H1 (cell line): ENCODE measurements at regions not wholly inside any gene's neighbourhood (a gene's known extent, or its start where the extent isn't known, plus 50 kb on each side); places are given as distances from the start of the nearest gene placed in this dataset.

Experiments
- CTCF ChIA-PET: fragments of 300-600 bp; sonication (Branson Sonifier 250); formaldehyde crosslinking; loops from one replicate; lab custom pipeline; 2021; ENCODE audit not compliant: partially characterized antibody; lab: Charles Lee
- POLR2A ChIA-PET: fragments of 300-600 bp; sonication (Branson Sonifier 250); formaldehyde crosslinking; loops from one replicate; lab custom pipeline; 2021; ENCODE audit warnings: inconsistent platforms; ENCODE audit not compliant: partially characterized antibody; lab: Charles Lee
- DNase-seq, 2 experiments: peaks; one replicate each; pipeline versions ENCODE4 v3.0.0 to v3.0.0-alpha.2; 2010 to 2022; ENCODE audit warnings: low spot score in 2 of 2, low read depth in 1 of 2, mixed read lengths in 1 of 2
- FAIRE-seq: peaks from 2 replicates; lab custom pipeline; 2011; peaks lifted over from hg19 to GRCh38; lab: Jason Lieb, UNC
- H2AFZ ChIP-seq: 2 replicates; pipeline ENCODE4 v1.8.1; 2012; ENCODE audit warnings: low read length, inconsistent platforms
- H2AK5ac ChIP-seq: 2 replicates; pipeline ENCODE4 v1.6.1; 2013; ENCODE audit warnings: low read depth, low read length
- H2BK120ac ChIP-seq: replicated peaks from 2 replicates; pipeline ENCODE3; 2013; ENCODE audit warnings: low read depth, low read length, inconsistent platforms
- H2BK12ac ChIP-seq: 2 replicates; pipeline ENCODE4 v1.6.1; 2013; ENCODE audit warnings: low read depth, low read length
- H2BK15ac ChIP-seq: 2 replicates; pipeline ENCODE4 v1.6.1; 2013; ENCODE audit warnings: low read length
- H2BK20ac ChIP-seq: 2 replicates; pipeline ENCODE4 v1.6.1; 2013; ENCODE audit warnings: low read length
- H2BK5ac ChIP-seq: 2 replicates; pipeline ENCODE4 v1.6.1; 2013; ENCODE audit warnings: low read depth, low read length
- H3K14ac ChIP-seq: 2 replicates; pipeline ENCODE4 v1.6.1; 2013; ENCODE audit warnings: inconsistent platforms; ENCODE audit not compliant: insufficient read length
- H3K18ac ChIP-seq: 2 replicates; pipeline ENCODE4 v1.6.1; 2013; ENCODE audit warnings: low read length; ENCODE audit errors: extremely low read depth
- H3K23ac ChIP-seq: 2 replicates; pipeline ENCODE4 v1.6.1; 2013; ENCODE audit warnings: inconsistent platforms; ENCODE audit not compliant: insufficient read length
- H3K23me2 ChIP-seq: 2 replicates; pipeline ENCODE4 v1.6.1; 2013; ENCODE audit warnings: low read depth, low read length
- H3K27ac ChIP-seq: 2 replicates; pipeline ENCODE4 v1.6.1; 2011; ENCODE audit warnings: low read depth, low read length, inconsistent platforms
- H3K27me3 ChIP-seq, 4 experiments: replicated peaks in 1 of 4; 1 replicate in 1 of 4; 2 replicates in 3 of 4; pipeline versions ENCODE4 v1.6.1 to v1.8.1; 2011 to 2013; ENCODE audit warnings: low read length in 3 of 4, mild to moderate bottlenecking in 3 of 4, inconsistent platforms in 2 of 4, mixed read lengths in 2 of 4, moderate library complexity in 1 of 4; ENCODE audit not compliant: control insufficient read depth in 3 of 4, insufficient read depth in 3 of 4; ENCODE audit errors: extremely low read depth in 1 of 4
- H3K36me3 ChIP-seq, 4 experiments: 2 replicates each; pipeline versions ENCODE4 v1.6.1 to v1.8.1; 2011 to 2013; ENCODE audit warnings: mild to moderate bottlenecking in 4 of 4, low read length in 3 of 4, moderate library complexity in 2 of 4, control low read depth in 1 of 4, inconsistent platforms in 1 of 4; ENCODE audit not compliant: insufficient read depth in 4 of 4, control insufficient read depth in 2 of 4
- H3K4ac ChIP-seq: replicated peaks from 2 replicates; pipeline ENCODE3; 2013; ENCODE audit warnings: low read length, low read depth, mixed read lengths, inconsistent platforms; ENCODE audit not compliant: insufficient read length
- H3K4me1 ChIP-seq, 4 experiments: replicated peaks in 1 of 4; 1 replicate in 1 of 4; 2 replicates in 3 of 4; pipeline versions ENCODE4 v1.6.1 to v1.8.1; 2011 to 2013; ENCODE audit warnings: low read length in 3 of 4, inconsistent platforms in 2 of 4, mixed read lengths in 1 of 4; ENCODE audit not compliant: insufficient read depth in 4 of 4, control insufficient read depth in 3 of 4
- H3K4me2 ChIP-seq, 2 experiments: 2 replicates each; pipeline versions ENCODE4 v1.6.1 to v1.8.1; 2011 to 2013; ENCODE audit warnings: low read depth in 2 of 2, low read length in 2 of 2, control low read depth in 1 of 2, inconsistent platforms in 1 of 2, mild to moderate bottlenecking in 1 of 2; ENCODE audit not compliant: insufficient read depth in 1 of 2
- H3K4me3 ChIP-seq, 4 experiments: fragments of 200-600, 300-600 bp in 1 of 4; sonication (generic), shearing (Covaris generic), sonication (Bioruptor Twin) in 1 of 4; 2 replicates each; pipeline versions ENCODE4 v1.5.1 to v1.8.1; 2011 to 2016; ENCODE audit warnings: low read length in 4 of 4, low read depth in 3 of 4, control low read depth in 2 of 4, inconsistent platforms in 2 of 4, mild to moderate bottlenecking in 2 of 4, mixed read lengths in 1 of 4, moderate library complexity in 1 of 4; ENCODE audit not compliant: insufficient read depth in 2 of 4; ENCODE audit errors: extremely low read depth in 1 of 4
- H3K56ac ChIP-seq: replicated peaks from 2 replicates; pipeline ENCODE3; 2013; ENCODE audit warnings: low read depth, mild to moderate bottlenecking, mixed read lengths, low read length, inconsistent platforms; ENCODE audit not compliant: insufficient read length
- H3K79me1 ChIP-seq: 2 replicates; pipeline ENCODE4 v1.6.1; 2013; ENCODE audit warnings: low read depth, low read length, control low read depth
- H3K79me2 ChIP-seq, 2 experiments: 2 replicates each; pipeline versions ENCODE4 v1.6.1 to v1.8.1; 2012 to 2013; ENCODE audit warnings: low read length in 2 of 2, mild to moderate bottlenecking in 2 of 2, inconsistent platforms in 1 of 2; ENCODE audit not compliant: insufficient read depth in 2 of 2, control insufficient read depth in 1 of 2
- H3K9ac ChIP-seq, 4 experiments: replicated peaks in 1 of 4; 1 replicate in 1 of 4; 2 replicates in 3 of 4; pipeline versions ENCODE4 v1.6.1 to v1.8.1; 2011 to 2013; ENCODE audit warnings: low read depth in 3 of 4, low read length in 3 of 4, control low read depth in 2 of 4, mild to moderate bottlenecking in 2 of 4, moderate library complexity in 2 of 4, inconsistent platforms in 1 of 4; ENCODE audit errors: extremely low read depth in 1 of 4
- H3K9me3 ChIP-seq, 2 experiments: 2 replicates each; pipeline versions ENCODE4 v1.6.1 to v1.8.1; 2012 to 2013; ENCODE audit warnings: mild to moderate bottlenecking in 2 of 2, moderate library complexity in 2 of 2, control low read depth in 1 of 2, inconsistent platforms in 1 of 2, low read depth in 1 of 2, low read length in 1 of 2, mixed read lengths in 1 of 2; ENCODE audit not compliant: insufficient read depth in 2 of 2
- H4K20me1 ChIP-seq, 2 experiments: replicated peaks in 1 of 2; 2 replicates each; pipeline versions ENCODE3 to v1.8.1; 2011 to 2013; ENCODE audit warnings: inconsistent platforms in 2 of 2, low read length in 2 of 2, mild to moderate bottlenecking in 1 of 2; ENCODE audit not compliant: insufficient read depth in 2 of 2, control insufficient read depth in 1 of 2
- H4K5ac ChIP-seq: 2 replicates; pipeline ENCODE4 v1.6.1; 2013; ENCODE audit warnings: low read length, low read depth, mixed read lengths, inconsistent platforms; ENCODE audit not compliant: insufficient read length
- H4K8ac ChIP-seq: 2 replicates; pipeline ENCODE4 v1.8.0; 2013; ENCODE audit warnings: mild to moderate bottlenecking, moderate library complexity, low read length, inconsistent platforms; ENCODE audit not compliant: insufficient read depth; ENCODE audit errors: extremely low read depth
- H4K91ac ChIP-seq: replicated peaks from 2 replicates; pipeline ENCODE3; 2013; ENCODE audit warnings: low read length, mixed read lengths, inconsistent platforms; ENCODE audit not compliant: insufficient read length
- CEBPB ChIP-seq: IDR thresholded peaks from 2 replicates; pipeline ENCODE4 v1.6.1; 2012; ENCODE audit warnings: low read depth, low read length
- CREB1 ChIP-seq: IDR thresholded peaks from 2 replicates; pipeline ENCODE4 v1.6.1; 2012; ENCODE audit warnings: inconsistent platforms
- E2F6 ChIP-seq: IDR thresholded peaks from 2 replicates; pipeline ENCODE4 v1.6.1; 2012; ENCODE audit warnings: inconsistent platforms
- EGR1 ChIP-seq: IDR thresholded peaks from 2 replicates; pipeline ENCODE4 v1.6.1; 2011; ENCODE audit warnings: low read depth, low read length, borderline replicate concordance
- MAFK ChIP-seq: IDR thresholded peaks from 2 replicates; pipeline ENCODE4 v1.6.1; 2012; ENCODE audit warnings: low read depth, mild to moderate bottlenecking, improper control_type of control experiment, low read length
- RBBP5 ChIP-seq: IDR thresholded peaks from 2 replicates; pipeline ENCODE4 v1.7.1; 2012; ENCODE audit warnings: low read depth, mild to moderate bottlenecking, inconsistent platforms, low read length, moderate library complexity, borderline replicate concordance
- RFX5 ChIP-seq: IDR thresholded peaks from 2 replicates; pipeline ENCODE4 v1.6.1; 2011; ENCODE audit warnings: low read depth, low read length, improper control_type of control experiment, borderline replicate concordance
- RNF2 ChIP-seq: fragments of 200-900, 300-1000 bp; sonication (generic); IDR thresholded peaks from 2 replicates; pipeline ENCODE4 v1.7.1; 2016; ENCODE audit warnings: borderline replicate concordance, low read depth, mild to moderate bottlenecking, antibody characterized with exemption, low read length; ENCODE audit not compliant: poor library complexity, severe bottlenecking; ENCODE audit errors: missing control alignments
- TAF7 ChIP-seq: optimal IDR thresholded peaks from 2 replicates; pipeline ENCODE3; 2011; ENCODE audit warnings: low read depth, mild to moderate bottlenecking, inconsistent platforms, low read length, moderate library complexity, borderline replicate concordance
- TEAD4 ChIP-seq: IDR thresholded peaks from 2 replicates; pipeline ENCODE4 v1.6.1; 2012; ENCODE audit warnings: low read depth, low read length, inconsistent platforms, mixed read lengths
- YY1 ChIP-seq: IDR thresholded peaks from 2 replicates; pipeline ENCODE4 v1.6.1; 2011; ENCODE audit warnings: low read depth, mild to moderate bottlenecking, low read length
- ZNF274 ChIP-seq: IDR thresholded peaks from 2 replicates; pipeline ENCODE4 v1.7.0; 2012; ENCODE audit warnings: low read length, borderline replicate concordance; ENCODE audit errors: extremely low read depth
- WGBS, 2 experiments: shearing (Covaris generic) in 1 of 2; methylation state at CpG; one replicate each; pipeline versions ENCODE4 v1.1.6 to v1.1.7; 2013 to 2015; ENCODE audit warnings: low lambda C conversion rate in 2 of 2, mixed read lengths in 2 of 2, inconsistent platforms in 1 of 2, low coverage in 1 of 2, missing lambda C conversion rate in 1 of 2; ENCODE audit not compliant: insufficient replicate concordance in 2 of 2, insufficient coverage in 1 of 2, insufficient read length in 1 of 2; ENCODE audit errors: extremely low coverage in 1 of 2, missing lambda C conversion rate in 1 of 2; 5-methylcytosine and 5-hydroxymethylcytosine counted together
- TF ChIP-seq, protein P1 (sequence below): IDR thresholded peaks from 2 replicates; pipeline ENCODE4 v1.6.1; 2011; ENCODE audit warnings: low read length, improper control_type of control experiment

- Histone ChIP-seq H3K9ac (no peak overlapping the region), H2BK12ac (no peak overlapping the region), H4K5ac (no peak overlapping the region), H3K18ac (no peak overlapping the region), H2AK5ac (no peak overlapping the region), H4K91ac (no peak overlapping the region), H4K8ac (no peak overlapping the region), H3K36me3 (no peaks in the 10 kb centered on the region), H3K56ac (no peak overlapping the region), H2BK5ac (no peak overlapping the region), H3K4me2 (no peak overlapping the region), H3K23ac (no peak overlapping the region), H3K27me3 (no peaks in the 10 kb centered on the region), H2AFZ (no peak overlapping the region), H4K20me1 (no peaks in the 10 kb centered on the region), H2BK20ac (no peak overlapping the region), H2BK15ac (no peak overlapping the region), H3K9me3 (no peaks in the 10 kb centered on the region; a peak in 1 of 4 replicates), H3K23me2 (no peaks in the 10 kb centered on the region), H3K4me1 (peaks cover 0 to 8% (median 6%) of the 10 kb centered on the region in 4 experiments; a peak in 3 of 7 replicates), H2BK120ac (no peak overlapping the region), H3K79me2 (no peaks in the 10 kb centered on the region), H3K27ac (no peak overlapping the region), H3K79me1 (no peaks in the 10 kb centered on the region), H3K14ac (no peak overlapping the region), H3K4me3 (no peak overlapping the region), H3K4ac (no peak overlapping the region)
- POLR2A ChIA-PET: interaction anchor here (1.2 kb wide), 1 partner anchor 13 kb away, joined by 3 read pairs; no protein-coding TSS in a partner anchor
- CTCF ChIA-PET: interaction anchor here (0.7 to 7.6 kb wide), 9 partner anchors 13 to 607 kb away, joined by 3 to 49 read pairs (median 4); no protein-coding TSS in a partner anchor
- FAIRE-seq: no peak
- 90% methylated on average over 5 of the region's 5 CpGs; no CpG with 5 or more reads in 1 of the 2 experiments for WGBS, 2 experiments
- DNase-seq: no peak
- TF ChIP-seq RFX5: no peak
- TF ChIP-seq ZNF274: no peak
- no peak for TF ChIP-seq CEBPB
- TF ChIP-seq TEAD4: no peak
- no peak for TF ChIP-seq EGR1
- no peak for TF ChIP-seq CREB1
- no peak for TF ChIP-seq E2F6
- TF ChIP-seq YY1: no peak
- no peak for TF ChIP-seq TAF7
- TF ChIP-seq RNF2: no peak
- TF ChIP-seq RBBP5: no peak
- TF ChIP-seq, protein P1, sequence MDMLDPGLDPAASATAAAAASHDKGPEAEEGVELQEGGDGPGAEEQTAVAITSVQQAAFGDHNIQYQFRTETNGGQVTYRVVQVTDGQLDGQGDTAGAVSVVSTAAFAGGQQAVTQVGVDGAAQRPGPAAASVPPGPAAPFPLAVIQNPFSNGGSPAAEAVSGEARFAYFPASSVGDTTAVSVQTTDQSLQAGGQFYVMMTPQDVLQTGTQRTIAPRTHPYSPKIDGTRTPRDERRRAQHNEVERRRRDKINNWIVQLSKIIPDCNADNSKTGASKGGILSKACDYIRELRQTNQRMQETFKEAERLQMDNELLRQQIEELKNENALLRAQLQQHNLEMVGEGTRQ: no peak
- TF ChIP-seq MAFK: no peak
Observed at GRCh38 chr11:119505071-119505470, 82.1 kb upstream of the THY1 start.
